ENCODE measurements at regions not wholly inside any gene's neighbourhood (a gene's known extent, or its start where the extent isn't known, plus 50 kb on each side); places are given as distances from the start of the nearest gene placed in this dataset.

GRCh38 chr7:155969192-155969929 lies 157.1 kb upstream of the SHH start:
- Histone ChIP-seq H4K5ac (ENCODE audit: low read depth, low read length) (no peak overlapping the region), H3K56ac (ENCODE audit: extremely low read depth, insufficient read depth, low read length) (no peak overlapping the region), H2BK120ac (ENCODE audit: low read depth, low read length) (no peak overlapping the region), H2AK5ac (ENCODE audit: low read depth, low read length) (no peak overlapping the region), H3K18ac (ENCODE audit: low read depth, low read length) (no peak overlapping the region), H3K4me2 (ENCODE audit: low read depth, low read length) (no peak overlapping the region), H2BK5ac (ENCODE audit: low read depth, low read length, poor library complexity, severe bottlenecking) (no peak overlapping the region), H3K14ac (replicated peaks; ENCODE audit: low read depth, low read length) (no peak overlapping the region), H3K27me3 (ENCODE audit: control insufficient read depth, insufficient read depth, low read length) (no peaks in the 10 kb centered on the region), H3K79me1 (ENCODE audit: low read depth in 1 of 2, low read length in 2 of 2) (no peaks in the 10 kb centered on the region), H3K23ac (ENCODE audit: low read depth, low read length) (no peak overlapping the region), H2AK9ac (replicated peaks; ENCODE audit: low read depth, low read length, poor library complexity) (no peak overlapping the region), H2BK15ac (ENCODE audit: low read depth, low read length) (no peak overlapping the region), H3K36me3 (ENCODE audit: control insufficient read depth, insufficient read depth, low read length) (no peaks in the 10 kb centered on the region), H4K20me1 (ENCODE audit: insufficient read depth, low read length) (no peaks in the 10 kb centered on the region), H3K9ac (ENCODE audit: low read depth, low read length) (no peak overlapping the region), H4K91ac (ENCODE audit: insufficient read depth, low read depth, low read length) (no peak overlapping the region), H2BK20ac (ENCODE audit: low read depth, low read length) (no peak overlapping the region), H3K27ac (ENCODE audit: insufficient read depth, low read length) (no peak overlapping the region), H3K9me3 (ENCODE audit: control insufficient read depth, insufficient read depth, low read length) (peaks cover 14% of the 10 kb centered on the region), H3K4me3 (ENCODE audit: insufficient read depth, low read depth, low read length) (no peak overlapping the region), H2AFZ (replicated peaks; ENCODE audit: low read length, poor library complexity) (peak overlapping the region; percentile 6), H4K8ac (ENCODE audit: low read depth in 2 of 2, low read length in 2 of 2) (no peak overlapping the region), H3K9me1 (ENCODE audit: insufficient read depth, low read length) (no peaks in the 10 kb centered on the region; the same call in 1 of the 2 replicates), H3K4me1 (ENCODE audit: control insufficient read depth, insufficient read depth, low read length) (no peaks in the 10 kb centered on the region), H3K4ac (ENCODE audit: low read depth, low read length) (no peak overlapping the region)
- intact Hi-C loops (cut with micrococcal nuclease) (no loop called here), in situ Hi-C loops (cut with MboI; ENCODE audit: low sequenced_read_pairs) (no loop called here), dilution Hi-C loops (cut with HindIII; ENCODE audit: low sequenced_read_pairs, unreplicated experiment) (no loop called here)
- WGBS, 2 experiments (ENCODE audit: extremely low coverage in 2 of 2, insufficient read length in 1 of 2), result 60% methylated on average over 1 of the region's 21 CpGs; no CpG with 5 or more reads in 1 of the 2 experiments
- CTCF ChIA-PET, result no interaction called here
- no peak for DNase-seq
- no peak for ATAC-seq (ENCODE audit: low read depth)
- POLR2A ChIA-PET (ENCODE audit: unreplicated experiment), result no interaction called here
- no TSS peak for BruUV-seq (replicated peaks)
- TF ChIP-seq MAFK (IDR thresholded peaks at IDR 0.05; ENCODE audit: low read depth, low read length), result no peak
- no peak for TF ChIP-seq RCOR1 (IDR thresholded peaks at IDR 0.05; ENCODE audit: insufficient replicate concordance, low read length)
- no peak for TF ChIP-seq CHD1 (IDR thresholded peaks at IDR 0.05; ENCODE audit: low read depth, low read length)
